ENCODE measurements at regions not wholly inside any gene's neighbourhood (a gene's known extent, or its start where the extent isn't known, plus 50 kb on each side); places are given as distances from the start of the nearest gene placed in this dataset.

DNA sequence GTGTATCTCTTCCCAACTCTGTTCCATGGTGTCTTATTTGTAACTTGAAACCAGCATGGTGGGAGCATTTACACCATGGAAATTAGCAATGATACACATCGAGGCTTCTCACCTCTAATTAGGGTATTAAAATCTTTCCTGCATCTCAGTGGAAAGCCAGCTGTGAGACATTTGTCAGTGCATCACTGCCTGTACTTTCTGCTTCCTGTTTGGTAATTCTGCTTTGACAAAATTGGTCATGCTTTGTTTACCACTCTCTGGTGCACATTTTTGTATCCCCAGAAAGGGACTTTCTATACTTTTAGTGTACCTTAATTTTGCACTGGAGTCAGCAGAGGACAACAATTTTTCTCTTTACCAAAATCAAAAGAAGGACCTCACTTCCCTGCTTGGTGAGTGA lies 402.1 kb downstream of the PDCD6IP start:
- DNase-seq, result no peak

DNA sequence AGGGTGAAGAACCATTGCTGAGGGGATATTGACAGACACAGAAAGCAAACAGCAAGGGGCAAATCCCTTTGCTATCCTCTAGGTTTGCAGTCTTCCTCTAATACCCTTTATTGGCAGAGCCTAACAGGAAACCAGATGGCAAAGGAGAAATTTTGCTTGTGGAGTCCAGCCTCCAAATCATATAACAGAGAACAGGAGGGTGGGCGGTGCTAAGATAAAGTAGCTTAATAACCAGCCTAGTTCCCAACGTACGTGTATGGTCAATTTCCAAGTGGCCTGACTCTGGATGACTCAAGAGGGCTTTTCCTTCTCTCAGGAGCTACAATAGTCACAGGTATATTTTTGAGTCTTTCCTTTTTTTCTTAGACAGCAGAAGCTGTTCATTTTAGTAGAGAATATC lies 404.5 kb downstream of the PDCD6IP start:
- DNase-seq, result no peak

DNA sequence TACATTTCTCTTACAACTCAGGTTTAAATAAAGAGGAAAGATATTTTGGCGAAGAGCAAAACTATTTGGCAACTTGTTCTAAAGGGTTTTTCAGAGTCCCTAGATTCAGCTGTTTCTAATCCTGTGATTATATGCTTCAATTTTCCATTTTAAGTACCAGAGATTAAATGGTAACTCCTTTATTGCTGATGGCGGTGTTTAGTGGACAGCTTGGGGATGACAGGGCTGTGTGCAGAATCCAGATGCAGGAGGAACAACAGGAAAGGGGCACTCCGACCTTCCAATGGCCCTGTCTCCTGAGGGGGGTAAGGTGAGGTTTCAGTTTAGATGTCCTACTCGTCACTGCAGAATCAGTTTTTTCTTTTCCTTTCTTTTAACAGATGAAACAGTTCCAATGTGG lies 405.0 kb downstream of the PDCD6IP start:
- no peak for DNase-seq

DNA sequence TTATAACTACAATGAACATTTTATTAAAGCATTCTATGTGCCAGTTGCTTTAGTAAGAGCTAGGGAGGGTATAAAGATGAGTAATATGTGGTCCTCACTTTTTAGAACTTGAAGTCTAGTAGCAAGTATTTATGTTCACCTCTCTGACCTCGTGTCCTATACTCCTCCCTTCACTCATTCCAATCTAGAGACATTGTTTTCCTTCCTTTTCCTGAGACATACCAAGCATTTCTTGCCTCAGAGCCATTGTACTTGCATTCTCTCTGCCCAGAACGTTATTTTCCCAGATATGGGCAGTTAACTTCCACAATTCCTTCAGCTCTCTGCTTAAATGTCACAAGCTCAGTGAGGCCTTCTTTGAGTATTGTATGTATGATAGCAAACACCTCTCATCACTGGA lies 408.6 kb downstream of the PDCD6IP start:
- peak; percentile 84 for DNase-seq

DNA sequence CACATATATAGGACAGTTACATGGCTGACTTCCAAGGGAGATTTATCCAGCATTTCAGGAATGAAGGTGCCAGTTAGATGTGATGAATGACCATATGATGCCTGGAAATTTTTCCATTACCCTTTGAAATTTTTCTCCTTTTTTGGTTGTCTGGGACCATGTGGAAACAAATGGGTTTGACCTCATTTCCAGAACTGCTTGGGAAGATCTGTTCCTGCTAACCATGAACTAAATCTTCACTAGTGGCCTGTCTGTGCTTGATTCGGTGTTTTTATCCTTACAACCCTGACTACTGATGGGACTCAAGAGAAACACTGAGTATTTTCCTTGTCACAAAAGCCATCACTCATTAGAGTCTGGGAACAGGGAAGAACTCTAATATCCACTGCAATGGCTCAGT lies 409.4 kb downstream of the PDCD6IP start:
- DNase-seq, result peak; percentile 84

DNA sequence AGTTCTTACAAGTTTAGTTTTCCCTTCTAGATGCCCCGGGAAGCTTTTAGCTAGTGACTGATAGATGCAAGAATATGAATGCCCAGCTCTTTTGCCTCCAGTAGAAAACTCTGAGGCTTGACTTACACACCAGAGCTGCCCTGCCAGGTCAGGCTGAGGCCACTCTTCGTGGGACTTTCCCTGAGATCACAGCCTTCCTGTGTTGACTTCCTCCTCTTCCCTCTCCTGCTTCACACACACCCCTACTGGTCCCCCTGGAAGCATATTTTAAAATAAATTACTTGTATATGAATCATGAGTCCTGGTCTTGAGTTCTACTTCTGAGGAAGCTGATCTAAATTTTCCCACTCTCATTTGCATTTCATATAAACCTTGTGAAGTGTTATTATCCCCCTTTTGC lies 413.7 kb downstream of the PDCD6IP start:
- DNase-seq, result peak; percentile 41

DNA sequence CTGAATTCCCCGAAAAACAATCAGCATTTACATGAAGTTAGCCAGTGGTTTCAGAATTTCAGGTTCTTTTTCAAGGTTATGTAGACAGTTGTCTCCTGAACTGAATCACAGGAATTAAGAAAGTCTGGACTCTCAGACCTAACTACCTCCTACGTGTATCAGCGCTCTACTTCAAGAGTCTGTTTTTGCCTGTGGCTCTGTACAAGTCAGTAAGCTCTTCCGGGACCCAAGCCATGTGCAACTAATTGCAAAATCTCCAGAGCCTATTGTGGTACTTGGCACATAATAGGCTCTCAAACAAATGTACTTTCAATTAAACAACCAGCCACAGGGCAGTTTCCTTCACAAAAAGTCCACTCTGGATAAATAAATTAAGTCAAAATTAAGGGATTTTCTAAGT lies 414.2 kb downstream of the PDCD6IP start:
- peak; percentile 57 for DNase-seq

DNA sequence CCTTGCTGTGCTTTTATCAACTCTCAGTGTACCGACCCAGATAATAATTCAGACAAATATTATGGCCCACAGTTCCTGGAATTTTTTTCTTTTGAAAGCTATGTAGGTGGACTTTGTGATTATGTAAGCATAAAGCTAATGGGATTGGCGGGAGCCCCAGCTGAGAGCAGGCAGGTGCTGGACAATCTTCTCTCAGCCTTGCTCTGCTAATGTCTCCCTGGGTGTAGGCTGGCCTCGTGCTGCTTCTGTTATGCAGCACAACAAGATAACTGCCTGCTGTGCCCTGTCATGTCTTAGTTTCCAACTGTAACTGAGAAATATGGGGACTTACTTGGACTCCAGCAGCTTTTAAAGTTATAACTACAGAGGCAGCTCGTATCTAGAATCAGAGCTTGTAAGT lies 415.0 kb downstream of the PDCD6IP start:
- DNase-seq, result no peak

DNA sequence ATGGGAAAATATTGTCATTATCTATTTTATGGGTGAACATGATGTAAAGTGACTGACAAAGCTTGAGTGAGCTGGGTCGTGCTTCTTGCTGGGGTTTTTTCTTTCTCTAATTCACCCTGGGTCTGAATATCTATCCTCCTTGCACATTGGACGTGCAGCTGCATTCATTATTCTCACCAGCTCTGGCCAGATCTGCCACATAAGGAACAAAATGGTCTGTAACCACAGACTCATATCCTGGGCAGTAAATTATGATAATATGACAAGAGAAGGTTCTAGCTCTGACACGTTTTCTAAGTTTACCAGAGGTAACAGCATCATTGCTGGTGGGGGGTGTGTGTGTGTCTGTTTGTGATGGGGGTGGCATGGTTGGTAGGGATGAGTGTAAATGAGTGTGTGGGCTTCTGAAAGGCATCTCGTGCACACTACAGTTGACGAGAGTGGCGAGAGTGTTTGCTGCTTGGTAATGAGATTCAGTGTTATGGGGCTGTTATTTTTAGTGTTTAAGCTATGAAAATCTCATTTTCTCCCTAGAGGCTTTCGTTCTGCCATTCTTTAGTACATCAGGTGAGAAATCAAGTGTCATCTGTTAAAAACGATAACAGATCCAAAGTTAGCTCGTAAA lies 418.4 kb downstream of the PDCD6IP start:
- no peak for DNase-seq

DNA sequence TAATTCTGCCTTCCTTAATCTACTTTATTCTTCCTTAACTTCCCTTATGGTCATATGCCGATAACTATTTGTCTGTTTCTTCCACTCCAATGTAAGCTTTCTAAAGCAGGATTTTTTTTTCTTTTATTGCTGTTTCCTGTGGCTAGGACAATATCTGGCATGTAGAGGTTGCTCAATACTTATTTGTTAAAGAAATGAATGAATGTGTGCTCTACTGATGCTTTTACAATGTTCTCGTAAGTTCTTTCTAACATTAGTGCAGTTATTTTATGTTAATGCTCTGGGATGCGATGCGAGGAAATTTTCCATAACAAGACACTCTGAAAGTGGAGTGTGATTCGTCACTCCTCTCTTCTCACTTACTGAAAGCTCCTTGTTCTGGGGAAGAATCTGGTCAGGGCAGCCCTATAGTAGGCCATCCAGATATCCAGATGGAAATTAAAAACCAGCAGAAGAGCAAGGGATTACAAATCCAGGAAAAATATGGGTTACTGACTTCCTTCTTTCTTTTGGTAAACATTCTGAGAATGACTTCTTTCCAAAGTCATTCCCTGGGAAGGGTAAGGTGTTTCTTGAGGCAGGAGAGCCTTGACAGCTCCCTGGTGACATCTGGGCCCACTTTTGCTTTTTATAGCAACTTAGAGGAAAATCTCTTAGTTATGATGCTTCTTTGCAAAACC lies 420.4 kb downstream of the PDCD6IP start:
- peak; percentile 38 for DNase-seq

DNA sequence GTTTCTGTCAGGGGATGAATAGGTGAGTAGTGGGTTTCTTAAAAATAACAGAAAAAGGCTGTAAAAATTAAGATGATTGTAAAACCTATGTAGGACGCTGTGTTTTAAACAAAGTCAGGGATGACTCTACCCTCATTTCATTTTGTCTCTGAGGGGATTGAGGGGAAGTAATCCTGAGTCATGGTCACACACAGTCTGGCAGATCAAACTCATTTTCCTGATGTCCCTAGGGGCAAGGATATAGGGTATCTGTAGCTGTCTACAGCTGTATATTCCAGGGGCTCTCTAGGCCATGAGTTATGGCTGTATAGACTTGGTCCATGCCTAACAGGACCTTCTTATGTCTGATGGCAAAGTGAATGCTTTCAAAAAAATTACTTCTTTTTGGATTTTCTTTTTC lies 421.1 kb downstream of the PDCD6IP start:
- no peak for DNase-seq

DNA sequence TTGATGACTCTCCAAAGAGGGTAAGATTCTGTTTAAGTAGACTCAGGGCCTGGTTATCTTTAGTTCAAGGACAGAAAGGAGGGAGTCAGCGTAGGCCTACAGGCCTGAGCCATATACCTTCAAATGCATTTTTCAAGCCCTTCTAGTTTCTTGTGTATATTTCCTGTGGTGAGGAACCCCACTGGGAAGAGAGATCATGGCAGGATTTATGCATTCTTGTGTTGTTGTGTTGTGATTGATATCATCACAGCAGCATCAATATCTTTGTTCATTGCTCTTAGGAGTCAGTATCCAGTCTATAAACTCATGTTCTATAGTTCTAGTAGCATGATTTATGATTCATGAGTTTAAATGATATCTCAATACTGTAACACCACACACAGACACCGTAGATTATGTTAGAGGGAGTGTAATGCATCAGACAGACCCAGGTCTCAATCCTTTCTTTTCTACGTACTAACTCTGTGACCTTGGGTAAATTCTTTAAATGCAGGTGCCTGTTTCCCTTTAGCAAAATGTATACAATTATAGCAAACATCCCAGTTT lies 427.5 kb downstream of the PDCD6IP start:
- DNase-seq, result no peak

DNA sequence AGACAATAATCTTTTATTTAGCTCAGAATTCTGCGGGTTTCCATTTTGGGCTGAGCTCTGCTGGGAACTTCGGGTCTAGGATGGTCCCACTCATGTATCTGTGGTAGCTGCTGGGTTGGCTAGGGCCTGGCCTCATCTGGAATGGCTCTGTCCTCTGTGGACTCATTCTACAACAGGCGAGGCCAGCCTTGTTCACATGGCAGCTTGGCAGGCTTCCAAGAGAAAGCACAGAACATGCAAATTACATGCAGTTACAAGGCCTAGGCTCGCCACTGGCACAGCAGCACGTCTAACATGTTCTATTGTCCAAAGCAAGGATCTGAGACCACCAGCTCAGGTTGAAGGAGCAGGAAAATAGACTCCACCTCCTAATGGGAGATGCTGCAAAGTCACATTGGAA lies 431.4 kb downstream of the PDCD6IP start:
- no peak for DNase-seq

DNA sequence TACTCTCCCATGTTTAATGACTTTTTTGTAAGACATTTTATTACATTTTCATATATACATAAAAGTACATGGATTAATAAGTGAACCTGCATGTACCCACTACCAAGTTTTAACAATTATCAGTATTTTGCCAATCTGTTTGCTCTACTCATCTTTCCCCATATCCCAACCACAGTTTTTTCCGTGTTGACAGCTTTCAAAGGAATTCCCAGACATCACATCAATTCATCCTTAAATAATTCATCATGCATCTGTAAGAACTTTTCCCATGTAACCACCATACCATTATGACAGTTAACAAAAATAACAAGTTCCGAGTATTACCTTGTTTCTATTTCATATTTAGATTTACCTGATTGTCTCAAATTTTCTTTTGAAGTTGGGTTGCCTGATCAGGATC lies 436.7 kb downstream of the PDCD6IP start:
- DNase-seq, result no peak

DNA sequence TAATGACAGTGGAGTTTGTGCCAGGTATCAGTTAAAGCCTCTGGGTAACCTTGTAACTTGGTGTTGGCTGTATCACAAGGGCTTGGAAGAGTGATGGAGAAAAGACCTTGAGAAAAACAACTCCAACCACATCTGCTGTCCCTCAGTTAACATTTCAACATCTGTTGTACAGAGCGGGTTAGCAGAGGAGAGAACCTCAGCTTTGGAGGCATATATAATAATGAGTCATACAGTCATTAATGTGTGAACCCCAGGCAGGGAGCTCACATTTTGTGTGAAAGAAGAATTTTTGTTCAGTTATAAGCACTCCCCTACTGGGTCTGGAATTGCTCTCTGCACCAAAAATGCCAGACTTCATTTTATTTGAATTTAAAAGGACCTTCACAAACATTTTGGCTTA lies 439.5 kb downstream of the PDCD6IP start:
- DNase-seq, result peak; percentile 77

DNA sequence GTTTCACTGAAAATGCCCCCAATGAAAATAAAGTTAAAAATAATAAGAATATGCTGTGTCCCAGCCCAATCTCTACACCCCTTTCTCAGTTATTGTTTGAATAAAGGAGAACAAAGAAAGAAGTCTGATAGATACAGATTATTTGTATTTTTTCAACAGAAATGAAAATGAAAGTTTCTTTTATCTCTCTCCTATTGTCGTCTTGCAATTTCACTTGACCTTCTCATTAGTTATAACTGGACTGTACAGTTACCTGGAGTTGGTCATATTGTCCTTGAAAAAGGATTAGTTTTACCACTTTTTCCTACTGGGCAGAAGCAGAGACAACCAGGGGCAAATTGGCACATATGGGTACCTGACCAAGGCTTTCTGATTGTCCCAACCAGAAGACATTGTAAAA lies 440.0 kb downstream of the PDCD6IP start:
- no peak for DNase-seq

DNA sequence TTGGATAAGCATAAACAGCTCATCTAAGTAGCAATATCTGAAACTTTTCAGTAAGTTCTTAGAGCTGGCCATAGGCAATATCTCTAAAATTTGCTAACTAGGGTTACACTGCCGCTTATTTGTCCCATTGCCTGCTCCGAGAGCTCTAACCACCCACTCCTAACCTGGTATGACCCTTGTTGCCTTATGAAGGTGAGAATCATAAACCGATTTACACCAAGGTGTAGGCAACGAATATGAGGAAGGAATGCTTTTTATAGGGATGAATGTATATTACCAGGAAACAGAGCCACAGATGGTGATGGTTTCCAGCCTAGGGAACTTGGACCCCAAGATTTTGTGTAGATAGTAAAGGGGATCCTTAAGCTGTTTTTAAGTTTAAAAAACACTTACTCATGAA lies 440.9 kb downstream of the PDCD6IP start:
- DNase-seq, result no peak

DNA sequence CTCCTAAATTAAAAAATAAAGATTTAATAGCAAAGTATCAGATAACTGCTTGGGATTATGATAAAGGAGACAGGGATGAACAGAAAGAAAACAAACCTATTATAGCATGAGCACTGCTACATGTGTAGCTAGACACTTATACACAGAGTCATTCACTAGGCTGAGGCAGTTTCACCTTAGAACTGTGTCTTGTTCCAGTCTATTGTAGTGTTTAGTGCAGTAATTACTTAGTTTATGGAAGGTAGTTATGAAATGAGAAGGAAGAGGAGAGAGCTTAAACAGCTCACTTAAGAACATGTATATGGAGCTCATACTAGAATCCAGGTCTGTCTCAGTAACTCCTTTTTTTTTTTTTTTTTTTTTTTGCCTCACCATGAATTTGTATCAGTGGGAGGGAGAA lies 441.4 kb downstream of the PDCD6IP start:
- no peak for DNase-seq

DNA sequence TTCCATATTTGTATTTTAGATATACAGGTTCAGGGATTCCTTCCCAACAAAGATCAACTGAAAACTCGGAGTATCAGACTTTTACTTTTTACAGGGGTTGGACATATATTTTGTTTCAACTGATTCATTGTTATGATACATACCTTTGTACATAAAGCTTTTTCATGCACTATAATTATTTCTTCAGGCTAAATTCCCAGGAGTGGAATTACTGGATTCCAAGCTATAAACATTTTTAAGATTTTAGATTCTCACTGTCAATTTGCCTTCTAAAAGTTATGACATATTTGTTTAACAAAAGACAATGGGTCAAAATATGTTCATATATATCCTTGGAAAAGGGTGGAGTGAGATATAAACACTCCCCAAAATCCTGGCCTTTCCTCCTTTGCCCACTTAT lies 449.0 kb downstream of the PDCD6IP start:
- no peak for DNase-seq

DNA sequence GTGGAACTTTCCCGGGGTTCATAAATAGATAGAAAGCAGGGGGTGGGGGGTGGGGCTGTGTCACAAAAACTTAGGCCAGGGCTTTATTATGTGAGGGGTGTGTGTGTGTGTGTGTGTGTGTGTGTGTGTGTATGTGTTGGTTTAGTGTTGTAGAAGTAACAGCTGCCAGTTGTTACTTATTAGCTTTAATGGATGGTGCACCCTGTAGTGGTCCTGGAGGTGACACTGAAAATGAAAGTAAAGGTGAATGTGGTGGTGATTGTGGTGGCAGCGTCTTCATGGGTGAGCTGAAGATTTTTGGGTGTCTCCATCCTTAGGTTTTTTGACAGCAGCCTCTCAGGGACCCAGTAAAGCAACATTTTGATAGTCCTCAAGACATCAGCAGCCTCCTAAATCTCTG lies 449.9 kb downstream of the PDCD6IP start:
- DNase-seq, result no peak

DNA sequence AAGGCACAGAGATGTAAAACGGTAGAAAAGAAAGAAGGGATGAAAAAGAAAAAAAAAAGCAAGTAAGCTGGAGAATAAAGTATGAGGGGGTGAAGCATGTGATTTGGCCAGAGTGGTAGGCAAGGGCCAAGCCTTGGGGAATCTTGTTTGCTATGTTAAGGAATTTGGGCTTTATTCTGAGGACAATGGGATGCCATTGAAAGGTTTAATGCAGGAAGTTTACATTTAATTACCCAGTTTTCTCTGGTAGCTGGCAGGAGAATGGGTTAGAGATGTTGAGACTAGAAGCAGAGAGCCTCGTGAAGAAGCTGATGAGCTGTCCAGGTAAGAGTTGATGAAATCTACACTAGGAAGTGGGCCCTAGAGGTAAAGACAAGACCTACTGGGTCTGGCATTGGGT lies 455.9 kb downstream of the PDCD6IP start:
- no peak for DNase-seq

DNA sequence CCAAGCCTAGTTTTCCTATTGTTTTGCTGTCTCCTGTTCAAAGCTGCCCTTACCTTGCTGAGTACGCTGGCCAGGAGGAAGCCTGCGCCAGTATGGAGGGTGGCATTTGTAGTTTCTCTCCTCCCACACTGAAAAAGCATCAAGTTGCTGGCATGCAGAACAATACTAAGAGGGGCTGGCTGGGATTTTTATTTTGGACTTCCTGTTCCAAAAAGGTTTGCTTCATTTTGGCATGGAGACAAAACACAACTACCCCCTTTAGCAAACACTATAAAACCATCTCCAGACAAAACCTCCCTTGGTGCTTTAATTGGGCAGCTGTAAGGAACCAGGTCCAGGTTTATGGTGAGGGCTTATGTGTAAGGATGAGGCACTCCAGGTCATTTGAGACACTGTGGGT lies 457.6 kb downstream of the PDCD6IP start:
- DNase-seq, result no peak

DNA sequence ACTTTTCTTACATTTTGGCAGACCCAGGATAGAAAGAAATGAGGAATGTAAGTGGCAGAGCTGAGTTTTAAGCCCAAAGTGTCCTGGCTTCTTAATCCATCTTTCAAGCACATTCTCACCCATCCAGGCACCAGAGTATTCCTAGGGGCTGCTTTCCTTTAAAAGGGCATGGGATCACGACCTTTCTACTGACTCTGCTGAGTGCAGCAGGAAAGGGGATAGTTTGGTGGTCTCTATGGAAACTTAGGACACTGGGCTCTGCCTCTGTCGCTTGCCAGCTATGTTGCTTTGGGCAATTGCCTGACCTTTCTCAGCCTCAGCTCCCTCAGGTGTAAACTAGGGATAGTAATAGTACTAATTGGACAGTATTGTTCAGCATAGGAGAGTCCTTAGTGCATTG lies 458.4 kb downstream of the PDCD6IP start:
- no peak for DNase-seq

DNA sequence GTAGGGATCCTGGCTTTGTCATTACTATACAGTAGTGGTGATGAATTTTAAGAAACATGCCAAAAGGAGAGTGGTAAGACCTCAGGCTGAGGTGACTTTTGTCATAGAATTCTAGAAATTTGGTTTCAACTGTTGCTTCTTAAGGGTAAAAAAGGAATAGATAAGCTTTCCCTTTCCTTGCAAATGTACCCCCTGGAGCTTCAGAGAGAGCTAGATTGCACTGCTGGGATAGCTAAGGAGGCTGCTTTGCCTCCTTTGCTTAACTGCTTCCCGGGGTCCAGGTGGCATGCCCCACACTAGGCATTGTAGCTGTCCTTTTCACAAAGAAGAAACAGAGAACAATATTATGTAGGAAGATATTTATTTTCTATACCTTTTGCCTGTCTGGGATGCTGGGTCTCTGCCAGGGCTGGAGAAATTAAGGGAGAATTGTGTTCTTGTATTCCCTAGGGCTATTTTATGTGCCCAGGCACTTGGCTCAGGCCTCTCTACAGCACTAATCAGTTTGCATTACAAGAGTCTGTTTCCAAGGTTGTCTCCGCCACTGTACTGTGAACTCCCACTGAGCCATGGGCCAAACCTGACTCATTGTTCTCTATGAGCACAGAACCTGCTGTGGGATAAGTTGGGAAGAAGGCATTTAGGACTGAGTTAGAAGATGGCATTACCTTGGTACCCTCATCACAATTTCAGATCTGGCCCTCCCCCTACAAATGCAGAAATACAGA lies 460.0 kb downstream of the PDCD6IP start:
- DNase-seq, result no peak
